ENCODE measurements at regions not wholly inside any gene's neighbourhood (a gene's known extent, or its start where the extent isn't known, plus 50 kb on each side); places are given as distances from the start of the nearest gene placed in this dataset.

- H3K79me1 ChIP-seq (ENCODE audit: insufficient read depth, low read depth, low read length, poor library complexity, severe bottlenecking), result no peaks in the 10 kb centered on the region
- no peak overlapping the region for H2BK120ac ChIP-seq (ENCODE audit: low read depth, low read length, poor library complexity, severe bottlenecking)
- H3K23ac ChIP-seq (ENCODE audit: insufficient read length, low read depth, low read length), result no peak overlapping the region
- no peaks in the 10 kb centered on the region for H3K4me1 ChIP-seq (ENCODE audit: insufficient read depth, low read length)
- H3K27ac ChIP-seq (ENCODE audit: insufficient read length, low read depth, low read length), result no peak overlapping the region
- Mint-ChIP-seq H3K4me3 (no peak overlapping the region), H3K27ac (no peak overlapping the region), H3K36me3 (ENCODE audit: insufficient read depth in 1 of 3, low read depth in 3 of 3) (no peaks in the 10 kb centered on the region), H3K4me1 (no peaks in the 10 kb centered on the region), H3K27me3 (ENCODE audit: low read depth) (no peaks in the 10 kb centered on the region), H3K9me3 (no peaks in the 10 kb centered on the region)
- no peaks in the 10 kb centered on the region for H3K27me3 ChIP-seq (ENCODE audit: insufficient read depth, low read length)
- no peak overlapping the region for H2BK12ac ChIP-seq (ENCODE audit: insufficient read length, low read depth, low read length)
- H4K20me1 ChIP-seq (ENCODE audit: control insufficient read depth, insufficient read depth, insufficient read length), result no peaks in the 10 kb centered on the region
- no peak overlapping the region for H3K56ac ChIP-seq (ENCODE audit: insufficient read length, low read depth, low read length)
- H2BK5ac ChIP-seq (ENCODE audit: insufficient read length, low read length), result no peak overlapping the region
- H3K4me2 ChIP-seq (ENCODE audit: insufficient read depth, insufficient read length, low read length), result no peak overlapping the region
- no peak overlapping the region for H3K14ac ChIP-seq (ENCODE audit: insufficient read depth, low read length)
- no peak for DNase-seq
- no peak overlapping the region for H3K9ac ChIP-seq (ENCODE audit: extremely low read depth, insufficient read length, low read length)
- no peak overlapping the region for H3K18ac ChIP-seq (ENCODE audit: insufficient read length, low read depth, low read length)
- H3K4ac ChIP-seq (ENCODE audit: low read depth, low read length), result no peak overlapping the region
- no peak overlapping the region for H2AK5ac ChIP-seq (ENCODE audit: insufficient read length, low read length)
- no CpG with 5 or more reads among the region's 2 CpGs for WGBS (ENCODE audit: extremely low coverage, insufficient read length, low lambda C conversion rate)
- H3K9me3 ChIP-seq (ENCODE audit: control insufficient read depth, low read depth, low read length), result no peaks in the 10 kb centered on the region
- no peak overlapping the region for H4K5ac ChIP-seq (ENCODE audit: insufficient read length, low read depth, low read length)
- H3T11ph ChIP-seq (ENCODE audit: low read length), result no peak overlapping the region
- no peaks in the 10 kb centered on the region for H3K79me2 ChIP-seq (ENCODE audit: insufficient read depth, low read length)
- TF ChIP-seq, protein P1, sequence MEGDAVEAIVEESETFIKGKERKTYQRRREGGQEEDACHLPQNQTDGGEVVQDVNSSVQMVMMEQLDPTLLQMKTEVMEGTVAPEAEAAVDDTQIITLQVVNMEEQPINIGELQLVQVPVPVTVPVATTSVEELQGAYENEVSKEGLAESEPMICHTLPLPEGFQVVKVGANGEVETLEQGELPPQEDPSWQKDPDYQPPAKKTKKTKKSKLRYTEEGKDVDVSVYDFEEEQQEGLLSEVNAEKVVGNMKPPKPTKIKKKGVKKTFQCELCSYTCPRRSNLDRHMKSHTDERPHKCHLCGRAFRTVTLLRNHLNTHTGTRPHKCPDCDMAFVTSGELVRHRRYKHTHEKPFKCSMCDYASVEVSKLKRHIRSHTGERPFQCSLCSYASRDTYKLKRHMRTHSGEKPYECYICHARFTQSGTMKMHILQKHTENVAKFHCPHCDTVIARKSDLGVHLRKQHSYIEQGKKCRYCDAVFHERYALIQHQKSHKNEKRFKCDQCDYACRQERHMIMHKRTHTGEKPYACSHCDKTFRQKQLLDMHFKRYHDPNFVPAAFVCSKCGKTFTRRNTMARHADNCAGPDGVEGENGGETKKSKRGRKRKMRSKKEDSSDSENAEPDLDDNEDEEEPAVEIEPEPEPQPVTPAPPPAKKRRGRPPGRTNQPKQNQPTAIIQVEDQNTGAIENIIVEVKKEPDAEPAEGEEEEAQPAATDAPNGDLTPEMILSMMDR (conservative IDR thresholded peaks at IDR 0.05), result no peak
- no peak overlapping the region for H4K91ac ChIP-seq (ENCODE audit: insufficient read length, low read depth, low read length)
- H2BK15ac ChIP-seq (ENCODE audit: low read depth, low read length), result no peak overlapping the region
- H2BK20ac ChIP-seq (ENCODE audit: low read depth, low read length, poor library complexity, severe bottlenecking), result no peak overlapping the region
- H4K8ac ChIP-seq (replicated peaks; ENCODE audit: insufficient read length, low read depth, low read length), result no peak overlapping the region
- no peak overlapping the region for H2AFZ ChIP-seq (ENCODE audit: low read length)
- no peaks in the 10 kb centered on the region for H3K23me2 ChIP-seq (ENCODE audit: insufficient read length, low read depth, low read length, poor library complexity, severe bottlenecking)
These were observed 497.4 kb downstream of the CMPK2 start for GRCh38 chr2:6368281-6368680.

Measured in H9 (cell line).